ENCODE measurements at regions not wholly inside any gene's neighbourhood (a gene's known extent, or its start where the extent isn't known, plus 50 kb on each side); places are given as distances from the start of the nearest gene placed in this dataset.

GRCh38 chr6:49070411-49070810 is 392.6 kb downstream of the MMUT start:
- TF ChIP-seq EZH2 (IDR thresholded peaks at IDR 0.05; ENCODE audit: insufficient read depth, poor library complexity, severe bottlenecking) (no peak), EZH2phosphoT487 (IDR thresholded peaks at IDR 0.05; ENCODE audit: insufficient read depth, low read depth) (no peak)

Measured in GM23248 (cell line).